Medulla oblongata (tissue), 1 donor: ENCODE measurements at regions not wholly inside any gene's neighbourhood (a gene's known extent, or its start where the extent isn't known, plus 50 kb on each side); places are given as distances from the start of the nearest gene placed in this dataset.

Experiments
- DNase-seq: peaks from one replicate; pipeline ENCODE4 v3.0.0-alpha.2; 2015; ENCODE audit errors: extremely low spot score

GRCh38 chr1:4016351-4017130, 116.5 kb upstream of the C1orf174 start:
- DNase-seq = no peak

- DNase-seq = no peak
These were observed 117.7 kb upstream of the C1orf174 start for GRCh38 chr1:4017636-4018365.

GRCh38 chr1:4018466-4019146, 118.5 kb upstream of the C1orf174 start:
- no peak for DNase-seq

GRCh38 chr1:4019147-4019521, 119.1 kb upstream of the C1orf174 start:
- DNase-seq = no peak

- no peak for DNase-seq
These were observed 119.7 kb upstream of the C1orf174 start for GRCh38 chr1:4019606-4020331.

GRCh38 chr1:4020449-4020848, 120.4 kb upstream of the C1orf174 start:
- no peak for DNase-seq

GRCh38 chr1:4021136-4021973, 121.3 kb upstream of the C1orf174 start:
- DNase-seq = no peak

GRCh38 chr1:4021974-4022268, 121.8 kb upstream of the C1orf174 start:
- no peak for DNase-seq

GRCh38 chr1:4022715-4023114, 122.6 kb upstream of the C1orf174 start:
- DNase-seq = no peak

- DNase-seq = no peak
These were observed 123.6 kb upstream of the C1orf174 start for GRCh38 chr1:4023678-4024077.

- no peak for DNase-seq
These were observed 124.7 kb upstream of the C1orf174 start for GRCh38 chr1:4024811-4025210.

- DNase-seq = no peak
These were observed 125.7 kb upstream of the C1orf174 start for GRCh38 chr1:4025752-4026151.

GRCh38 chr1:4027008-4027407, 126.9 kb upstream of the C1orf174 start:
- DNase-seq = no peak

GRCh38 chr1:4027492-4028138, 127.5 kb upstream of the C1orf174 start:
- DNase-seq = no peak

GRCh38 chr1:4028139-4028501, 128.0 kb upstream of the C1orf174 start:
- no peak for DNase-seq

GRCh38 chr1:4029376-4029775, 129.3 kb upstream of the C1orf174 start:
- no peak for DNase-seq

GRCh38 chr1:4032571-4032970, 132.5 kb upstream of the C1orf174 start:
- DNase-seq = no peak

GRCh38 chr1:4033129-4033676, 133.1 kb upstream of the C1orf174 start:
- no peak for DNase-seq

GRCh38 chr1:4033713-4034112, 133.6 kb upstream of the C1orf174 start:
- DNase-seq = no peak

- DNase-seq = no peak
These were observed 134.3 kb upstream of the C1orf174 start for GRCh38 chr1:4034318-4034887.
